GM19372 (cell line): ENCODE measurements at regions not wholly inside any gene's neighbourhood (a gene's known extent, or its start where the extent isn't known, plus 50 kb on each side); places are given as distances from the start of the nearest gene placed in this dataset.

Experiments
- ATAC-seq: cut with Tn5 transposase; IDR thresholded peaks from one replicate; pipeline ENCODE4 v1.9.1; 2021; ENCODE audit warnings: mild to moderate bottlenecking, low read depth, moderate library complexity; ENCODE audit not compliant: unreplicated experiment

DNA sequence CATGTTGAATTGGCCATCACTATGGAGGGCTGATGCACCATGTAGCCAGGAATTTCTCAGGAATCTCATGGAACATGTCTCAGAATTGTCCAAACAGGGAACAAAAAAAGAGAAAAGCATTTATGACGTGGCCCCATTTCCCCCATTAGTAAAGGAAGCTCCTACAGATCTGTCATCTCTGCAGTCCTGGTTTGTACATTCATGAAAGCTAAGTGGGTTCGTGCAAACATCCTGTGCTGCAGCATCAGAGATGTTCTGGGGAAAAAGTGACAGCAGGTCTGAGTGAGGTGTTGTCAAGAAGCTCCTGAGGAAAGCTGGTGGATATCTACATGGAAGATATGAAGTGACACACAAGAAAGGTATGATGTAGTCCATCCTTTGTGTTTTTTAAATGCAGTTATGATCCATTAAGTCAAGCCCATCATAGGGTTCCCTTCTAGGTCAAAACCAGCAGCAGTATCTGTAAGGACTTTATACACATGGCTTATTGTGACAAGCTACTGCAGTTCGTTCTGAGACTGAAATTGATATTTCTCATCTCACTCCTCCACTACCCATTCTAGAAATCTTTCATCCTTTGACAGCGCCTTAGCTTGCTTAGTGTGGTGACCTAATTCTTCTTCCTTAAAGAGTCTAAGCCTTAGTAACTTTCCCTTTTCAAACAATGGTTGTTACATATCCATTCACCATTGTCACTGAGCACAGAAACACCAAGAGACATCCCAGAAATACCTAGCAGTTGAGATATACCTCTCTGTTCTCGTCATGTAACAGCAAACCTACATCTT is 200.0 kb upstream of the TCF21 start:
- no peak for ATAC-seq

GRCh38 chr6:133689863-133690262 is 199.1 kb upstream of the TCF21 start:
- no peak for ATAC-seq

DNA sequence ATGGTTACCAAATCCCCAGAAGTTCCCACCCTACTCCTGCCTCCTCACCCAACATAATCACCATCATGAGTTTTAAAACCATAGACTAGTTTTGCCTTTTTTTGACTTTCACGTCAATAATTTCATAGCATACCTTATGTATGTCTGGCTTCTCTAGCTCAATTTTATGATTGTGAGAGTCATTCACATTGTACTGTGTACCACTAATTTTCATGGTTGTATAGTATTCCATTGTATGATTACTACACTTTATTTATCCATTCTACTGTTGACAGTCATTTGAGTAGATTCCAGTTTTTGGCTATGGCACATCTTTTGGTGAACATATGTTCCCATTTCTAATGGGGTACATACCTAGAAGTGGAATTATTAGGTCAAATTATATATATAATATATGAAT is 195.3 kb upstream of the TCF21 start:
- no peak for ATAC-seq

DNA sequence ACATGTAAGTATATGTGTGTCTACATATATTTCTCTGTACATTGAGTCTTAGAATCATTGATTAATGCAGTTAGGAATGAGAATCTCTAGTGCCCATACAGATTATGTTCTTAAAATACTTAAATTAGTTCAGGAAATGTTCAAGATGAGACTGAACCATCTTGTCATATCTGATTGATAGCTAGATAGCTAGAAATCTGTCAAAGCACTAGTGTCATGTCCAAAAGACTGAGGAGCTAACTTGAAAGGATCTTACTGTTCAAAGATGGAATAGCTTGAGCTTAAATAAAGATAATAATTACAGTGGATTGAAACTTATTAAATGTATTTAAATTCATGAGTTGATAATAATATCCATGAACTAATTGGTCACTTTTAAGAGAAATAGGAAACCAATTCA is 191.7 kb upstream of the TCF21 start:
- ATAC-seq, result no peak

DNA sequence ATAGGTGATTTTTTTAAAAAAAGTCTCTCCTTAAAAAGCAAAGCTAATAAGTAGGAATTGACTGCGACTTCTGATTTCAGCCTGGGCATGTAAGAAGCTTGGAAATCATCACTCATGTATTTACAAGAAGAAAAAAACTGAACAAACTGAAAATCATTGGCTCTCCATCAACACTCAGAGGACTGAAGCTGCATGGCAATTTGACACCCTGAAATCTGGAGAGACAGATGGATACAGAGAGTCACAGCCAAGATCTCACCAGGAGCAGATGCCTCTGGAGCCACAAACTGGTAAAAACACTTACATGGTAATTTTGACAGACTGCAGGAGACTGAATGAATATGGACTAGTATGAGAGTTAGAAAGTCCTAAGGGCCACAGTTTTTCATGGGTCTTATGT is 191.2 kb upstream of the TCF21 start:
- ATAC-seq, result no peak

GRCh38 chr6:133698272-133698671 is 190.6 kb upstream of the TCF21 start:
- ATAC-seq, result no peak

GRCh38 chr6:133699741-133700385 is 189.1 kb upstream of the TCF21 start:
- ATAC-seq, result no peak

DNA sequence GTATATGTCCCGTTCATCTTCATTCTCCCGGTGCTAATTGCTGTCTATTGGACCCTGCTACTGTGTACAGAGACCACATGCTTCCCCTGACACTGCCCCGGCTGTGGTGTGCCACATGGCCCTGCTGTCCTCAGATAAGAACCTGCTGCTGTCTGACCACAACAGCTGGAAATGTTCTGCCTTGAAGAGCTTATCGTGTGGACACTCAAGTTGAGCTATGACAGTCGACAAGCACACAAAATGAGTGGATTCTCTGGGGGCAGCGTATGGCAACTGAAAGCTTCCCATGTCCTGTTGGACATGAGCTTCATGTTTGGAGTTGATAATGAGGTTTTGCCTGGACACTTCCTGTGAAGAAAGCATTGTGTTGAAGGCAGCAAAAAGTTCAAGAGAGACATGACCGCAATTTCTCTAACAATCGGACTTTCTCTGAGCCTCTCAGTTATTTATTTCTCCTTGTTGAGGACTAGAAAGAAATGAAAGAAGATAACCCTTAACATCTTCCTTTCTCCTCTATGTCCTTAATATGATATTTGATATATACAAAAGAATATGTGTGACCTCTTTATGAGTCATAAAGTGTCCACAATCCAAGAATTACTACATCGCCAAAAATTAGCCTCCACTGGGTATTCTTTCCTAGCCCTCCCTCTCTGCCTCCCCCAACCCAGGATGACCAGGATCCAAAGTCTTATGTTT is 187.1 kb upstream of the TCF21 start:
- no peak for ATAC-seq

DNA sequence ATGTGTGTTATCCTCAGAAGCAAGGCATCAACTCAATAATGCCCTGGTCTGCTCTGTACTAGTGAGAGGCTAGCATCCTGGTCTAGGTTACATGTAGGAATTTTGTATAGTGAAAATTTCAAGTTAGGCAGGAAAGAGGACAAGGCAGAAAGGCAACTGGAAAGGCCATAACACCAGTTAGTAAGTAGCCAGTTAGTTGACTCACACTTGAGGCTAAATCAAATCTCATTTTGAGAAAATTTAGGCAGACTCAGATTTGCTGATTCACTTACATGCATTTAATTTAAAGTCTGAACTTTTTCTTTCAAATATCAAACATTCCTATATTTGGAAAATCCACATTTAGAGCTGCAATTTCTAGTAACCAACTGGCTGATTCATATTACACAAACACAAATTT is 184.5 kb upstream of the TCF21 start:
- ATAC-seq, result no peak

DNA sequence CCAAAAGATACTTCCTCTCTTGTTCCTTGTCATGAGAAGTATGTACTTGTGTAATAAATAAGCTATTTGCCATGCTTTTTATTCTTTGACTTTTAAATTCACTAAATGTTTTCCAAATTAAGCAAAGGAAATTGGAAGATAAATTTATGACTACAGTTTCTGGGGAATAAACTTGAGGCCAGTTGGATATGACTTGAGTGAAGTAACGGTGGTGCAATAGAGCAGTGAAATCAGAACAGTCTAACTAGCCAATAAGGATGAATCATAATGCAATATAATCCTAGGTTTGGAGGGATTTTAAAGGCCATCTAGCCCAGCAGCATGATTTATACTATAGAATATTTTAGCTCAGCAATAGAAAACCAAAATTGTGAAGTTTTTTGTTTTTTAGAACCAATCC is 183.8 kb upstream of the TCF21 start:
- ATAC-seq, result no peak

DNA sequence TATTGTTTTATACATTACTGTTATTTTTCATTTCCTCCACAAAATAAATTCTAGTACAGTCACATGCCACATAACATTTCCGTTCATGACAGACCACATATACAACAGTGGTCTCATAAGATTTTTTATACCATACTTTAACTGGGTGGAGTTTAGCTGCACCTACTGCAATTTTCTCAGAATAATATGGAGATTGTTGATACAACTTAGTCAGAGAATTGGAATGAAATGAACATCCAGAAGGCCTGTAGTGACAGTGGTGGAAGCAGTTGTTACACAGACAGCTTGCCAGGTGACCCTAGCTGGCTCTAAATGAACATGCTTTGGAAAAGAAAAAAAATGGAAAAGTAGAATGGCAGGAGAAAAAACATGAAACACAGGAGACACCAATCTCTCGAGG is 183.2 kb upstream of the TCF21 start:
- ATAC-seq, result no peak

GRCh38 chr6:133707456-133707855 is 181.5 kb upstream of the TCF21 start:
- peak; percentile 72 for ATAC-seq

DNA sequence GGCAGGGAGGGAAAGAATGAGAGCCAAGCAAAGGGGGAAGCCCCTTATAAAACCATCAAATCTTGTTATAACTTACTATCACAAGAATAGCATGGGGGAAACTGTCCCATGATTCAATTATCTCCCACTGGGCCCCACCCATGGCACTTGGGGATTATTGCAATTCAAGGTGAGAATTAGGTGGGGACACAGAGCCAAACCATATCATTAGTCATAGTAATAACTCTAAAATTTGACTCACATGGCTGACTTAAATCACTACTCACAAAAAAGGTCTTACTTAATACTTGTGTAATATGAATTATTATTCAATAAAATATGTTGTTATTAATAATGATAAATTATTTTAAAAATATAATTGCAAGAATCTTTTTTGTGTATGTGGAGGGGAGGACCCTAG is 178.1 kb upstream of the TCF21 start:
- ATAC-seq, result no peak

GRCh38 chr6:133715270-133715669 is 173.6 kb upstream of the TCF21 start:
- ATAC-seq, result no peak

GRCh38 chr6:133724726-133725125 is 164.2 kb upstream of the TCF21 start:
- no peak for ATAC-seq

GRCh38 chr6:133726188-133726587 is 162.7 kb upstream of the TCF21 start:
- no peak for ATAC-seq

- no peak for ATAC-seq
Observed at GRCh38 chr6:133730881-133731280, 158.0 kb upstream of the TCF21 start.

- ATAC-seq, result no peak
Observed at GRCh38 chr6:133740218-133740617, 148.7 kb upstream of the TCF21 start.

DNA sequence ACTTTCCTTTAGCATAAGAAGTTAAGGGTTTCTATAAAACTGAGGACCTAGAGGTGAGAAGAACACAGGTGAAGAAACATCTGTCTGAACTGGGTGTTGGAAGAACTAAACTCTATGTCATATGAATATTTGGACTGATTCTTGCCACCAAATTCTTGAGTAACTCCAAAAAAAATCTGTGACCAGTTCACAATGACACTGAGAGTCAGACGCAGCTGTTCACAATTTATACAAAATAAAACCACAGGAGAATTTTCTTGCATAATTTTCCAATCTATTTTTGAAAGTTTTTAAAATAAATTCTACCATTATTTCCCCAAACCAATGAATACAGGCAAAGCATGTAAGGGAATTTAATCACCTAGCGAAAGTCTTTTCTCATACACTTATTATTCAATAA is 148.1 kb upstream of the TCF21 start:
- ATAC-seq, result no peak

GRCh38 chr6:133741375-133741861 is 147.5 kb upstream of the TCF21 start:
- ATAC-seq, result no peak

DNA sequence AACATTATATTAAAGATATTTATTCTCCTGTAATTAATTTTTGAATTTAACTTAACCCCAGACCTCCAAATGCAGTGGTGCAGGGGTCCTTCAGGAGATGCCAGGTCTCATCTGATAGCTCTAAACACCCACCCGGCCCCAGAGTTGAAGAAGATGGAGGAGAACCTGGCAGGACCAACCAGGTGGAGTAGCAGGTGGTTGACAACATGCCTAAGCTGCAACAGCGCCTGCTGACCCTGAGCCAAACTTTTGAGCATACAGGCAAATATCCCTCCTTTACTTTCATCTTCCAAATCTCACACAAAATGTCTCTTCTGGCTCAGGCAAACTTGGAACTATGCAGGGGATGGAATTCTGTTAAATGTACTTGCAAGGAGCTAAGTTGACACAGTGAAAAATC is 145.3 kb upstream of the TCF21 start:
- no peak for ATAC-seq

DNA sequence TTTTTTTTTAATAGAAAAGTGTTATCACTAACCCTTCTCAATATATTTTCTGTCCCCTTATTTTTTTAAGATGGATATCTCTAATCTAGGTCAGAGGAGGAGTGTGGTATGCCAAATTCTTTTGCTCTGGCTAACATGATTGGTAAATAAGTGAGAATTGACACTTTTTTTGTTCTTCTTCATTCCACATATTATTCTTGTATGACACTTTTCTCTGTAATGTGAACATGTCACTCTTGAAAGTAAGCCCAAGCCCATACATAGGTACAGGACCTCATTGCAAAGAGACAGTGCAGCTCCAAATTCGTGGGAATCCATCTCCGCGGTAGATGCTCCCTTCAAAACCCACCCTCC is 142.5 kb upstream of the TCF21 start:
- ATAC-seq, result no peak
